ENCODE measurements at regions not wholly inside any gene's neighbourhood (a gene's known extent, or its start where the extent isn't known, plus 50 kb on each side); places are given as distances from the start of the nearest gene placed in this dataset.

- no peak for TF ChIP-seq PAX5 (IDR thresholded peaks at IDR 0.05; ENCODE audit: borderline replicate concordance, low read depth, low read length)
- TF ChIP-seq RFX5 (IDR thresholded peaks at IDR 0.05; ENCODE audit: low read depth, low read length), result no peak
- no peak for TF ChIP-seq TAF1 (IDR thresholded peaks at IDR 0.05; ENCODE audit: borderline replicate concordance, low read depth, low read length)
Observed at GRCh38 chr2:240275386-240275785, 134.9 kb upstream of the OTOS start.

All from GM12878 (cell line).